ENCODE measurements at regions not wholly inside any gene's neighbourhood (a gene's known extent, or its start where the extent isn't known, plus 50 kb on each side); places are given as distances from the start of the nearest gene placed in this dataset.

DNA sequence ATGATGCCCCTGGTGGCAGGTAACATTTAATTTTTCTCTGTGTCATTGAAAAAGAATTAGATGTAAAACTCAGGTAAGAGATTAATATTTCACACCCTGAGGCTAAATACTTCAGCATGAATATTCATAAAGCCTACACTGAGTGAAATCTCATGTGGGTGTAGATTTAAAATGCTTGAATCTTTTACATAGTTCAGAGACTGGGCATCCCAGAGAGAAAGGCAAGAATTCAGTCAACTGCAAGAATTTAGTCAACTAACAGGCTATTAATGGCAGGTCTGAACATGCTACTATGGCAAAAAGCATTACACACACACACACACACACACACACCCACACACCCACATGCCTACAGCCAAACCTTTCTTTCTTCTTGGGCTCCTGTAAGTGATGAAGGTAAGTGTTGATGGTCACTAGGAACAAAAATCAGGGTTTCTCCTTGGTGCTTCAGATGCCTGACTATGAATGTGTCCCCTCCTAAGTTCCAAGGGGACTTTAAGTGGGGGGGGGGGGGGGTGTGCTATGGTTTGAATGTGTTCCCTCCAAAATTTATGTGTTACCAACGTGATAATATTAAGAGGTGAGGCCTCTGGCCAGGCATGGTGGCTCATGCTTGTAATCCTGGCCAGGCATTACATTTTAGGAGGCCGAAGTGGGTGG, 63.7 kb upstream of the PSMD7 start:
- TF ChIP-seq, protein P1, sequence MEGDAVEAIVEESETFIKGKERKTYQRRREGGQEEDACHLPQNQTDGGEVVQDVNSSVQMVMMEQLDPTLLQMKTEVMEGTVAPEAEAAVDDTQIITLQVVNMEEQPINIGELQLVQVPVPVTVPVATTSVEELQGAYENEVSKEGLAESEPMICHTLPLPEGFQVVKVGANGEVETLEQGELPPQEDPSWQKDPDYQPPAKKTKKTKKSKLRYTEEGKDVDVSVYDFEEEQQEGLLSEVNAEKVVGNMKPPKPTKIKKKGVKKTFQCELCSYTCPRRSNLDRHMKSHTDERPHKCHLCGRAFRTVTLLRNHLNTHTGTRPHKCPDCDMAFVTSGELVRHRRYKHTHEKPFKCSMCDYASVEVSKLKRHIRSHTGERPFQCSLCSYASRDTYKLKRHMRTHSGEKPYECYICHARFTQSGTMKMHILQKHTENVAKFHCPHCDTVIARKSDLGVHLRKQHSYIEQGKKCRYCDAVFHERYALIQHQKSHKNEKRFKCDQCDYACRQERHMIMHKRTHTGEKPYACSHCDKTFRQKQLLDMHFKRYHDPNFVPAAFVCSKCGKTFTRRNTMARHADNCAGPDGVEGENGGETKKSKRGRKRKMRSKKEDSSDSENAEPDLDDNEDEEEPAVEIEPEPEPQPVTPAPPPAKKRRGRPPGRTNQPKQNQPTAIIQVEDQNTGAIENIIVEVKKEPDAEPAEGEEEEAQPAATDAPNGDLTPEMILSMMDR (IDR thresholded peaks at IDR 0.05; ENCODE audit: low read depth, low read length) = no peak
- no peak overlapping the region for H3K4me3 ChIP-seq (ENCODE audit: low read depth, low read length)

DNA sequence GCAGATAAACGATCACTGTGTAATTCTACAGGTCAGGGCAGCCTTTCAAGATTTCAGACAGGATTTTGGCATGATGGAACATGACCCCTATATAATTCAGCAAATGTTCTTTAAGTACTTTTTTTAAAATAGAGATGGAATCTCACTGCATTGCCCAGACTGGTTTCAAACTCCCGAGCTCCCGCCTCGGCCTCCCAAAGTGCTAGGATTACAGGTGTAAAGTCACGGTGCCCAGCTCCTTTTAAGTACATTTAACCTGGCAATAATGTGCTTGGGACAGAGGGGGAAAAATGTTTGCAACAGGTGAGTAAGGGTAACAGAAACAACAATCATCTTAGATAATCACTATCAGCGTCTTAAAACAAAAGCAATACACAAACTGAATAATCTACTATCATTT, 66.5 kb upstream of the PSMD7 start:
- TF ChIP-seq, protein P1 (IDR thresholded peaks at IDR 0.05; ENCODE audit: low read depth, low read length) = no peak
- H3K4me3 ChIP-seq (ENCODE audit: low read depth, low read length) = no peak overlapping the region

DNA sequence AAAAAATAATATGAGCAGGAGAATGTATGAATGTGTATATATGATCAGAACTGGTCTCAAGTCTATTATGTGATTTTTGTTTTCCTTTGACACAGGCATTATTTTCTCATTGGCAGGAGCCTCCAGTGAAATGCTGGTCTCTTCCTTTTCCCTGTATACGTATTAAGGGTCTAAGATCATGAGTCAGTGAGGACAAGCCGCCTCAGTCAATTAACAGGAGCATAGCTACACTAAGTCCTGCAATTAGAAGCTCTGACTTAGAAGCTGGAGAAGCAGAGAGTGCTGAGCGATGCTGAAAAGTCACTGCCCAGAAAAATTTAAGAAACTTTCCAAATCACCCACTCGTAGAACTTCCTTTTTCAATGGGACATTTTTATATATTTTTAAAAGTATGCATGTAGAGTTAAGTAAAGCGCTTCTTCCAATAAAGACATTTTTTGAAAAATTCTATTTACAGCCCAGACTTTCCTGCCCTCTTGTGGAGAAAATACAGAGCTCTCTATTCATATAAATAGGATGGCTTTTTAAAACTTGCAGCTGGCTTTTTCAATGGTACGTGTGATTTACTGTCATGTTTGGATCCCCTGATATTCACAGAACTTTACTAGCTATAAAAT, 70.2 kb upstream of the PSMD7 start:
- no peak overlapping the region for H3K4me3 ChIP-seq (ENCODE audit: low read depth, low read length)
- TF ChIP-seq, protein P1 (IDR thresholded peaks at IDR 0.05; ENCODE audit: low read depth, low read length) = no peak

DNA sequence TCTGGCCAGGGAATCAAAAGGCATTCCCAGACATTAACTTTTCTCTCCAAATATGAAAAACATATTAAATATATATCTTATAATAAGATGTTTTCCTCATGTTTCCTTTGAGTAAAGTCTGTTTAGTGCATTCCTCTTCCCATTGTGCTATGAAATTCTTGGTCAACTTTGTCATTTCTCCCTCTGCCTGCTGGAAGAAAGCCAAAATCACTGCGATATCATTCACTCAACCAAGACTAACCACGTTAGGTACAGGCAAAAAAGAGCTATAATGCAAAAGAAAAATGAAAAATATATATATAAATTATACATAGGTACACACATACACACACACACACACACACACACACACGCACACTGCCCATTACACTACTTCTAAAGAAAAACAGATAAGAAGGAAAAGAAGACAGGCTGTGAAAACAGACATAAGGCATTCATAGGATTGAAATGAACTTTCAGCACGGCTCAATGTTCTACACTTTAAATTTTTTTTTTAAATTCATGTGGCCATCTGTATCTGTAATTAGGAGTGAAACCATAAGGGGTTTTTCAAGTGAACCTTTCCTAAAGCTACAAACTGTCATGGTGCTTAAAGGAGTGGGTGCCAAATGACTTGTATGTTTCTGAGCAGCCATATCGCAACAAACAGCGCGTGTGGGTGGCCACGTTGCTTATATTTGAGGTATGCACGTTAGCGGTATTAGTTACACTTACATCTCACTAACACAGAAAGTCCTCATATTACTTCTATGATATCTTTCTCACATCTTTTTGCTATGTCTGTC, 71.6 kb upstream of the PSMD7 start:
- no peak overlapping the region for H3K4me3 ChIP-seq (ENCODE audit: low read depth, low read length)
- TF ChIP-seq, protein P1 (IDR thresholded peaks at IDR 0.05; ENCODE audit: low read depth, low read length) = no peak

DNA sequence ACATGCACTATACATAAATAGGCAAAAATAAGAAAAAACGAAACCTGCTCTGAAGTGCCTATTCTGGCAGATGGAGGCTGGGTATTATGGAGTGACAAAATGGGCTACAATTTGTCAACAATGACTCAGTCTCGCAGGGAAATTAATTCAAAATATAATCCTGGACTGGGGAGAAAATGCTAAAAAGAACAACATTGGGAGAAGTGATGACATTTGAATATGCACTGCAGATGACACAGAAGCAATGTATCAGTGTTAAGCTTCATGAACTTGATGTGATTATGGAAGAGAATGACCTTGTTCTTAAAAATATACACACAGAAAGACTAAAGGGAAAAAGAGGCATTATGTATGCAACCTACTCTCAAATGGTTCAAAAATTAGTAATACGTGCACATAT, 74.8 kb upstream of the PSMD7 start:
- TF ChIP-seq, protein P1 (IDR thresholded peaks at IDR 0.05; ENCODE audit: low read depth, low read length) = no peak
- no peak overlapping the region for H3K4me3 ChIP-seq (ENCODE audit: low read depth, low read length)

DNA sequence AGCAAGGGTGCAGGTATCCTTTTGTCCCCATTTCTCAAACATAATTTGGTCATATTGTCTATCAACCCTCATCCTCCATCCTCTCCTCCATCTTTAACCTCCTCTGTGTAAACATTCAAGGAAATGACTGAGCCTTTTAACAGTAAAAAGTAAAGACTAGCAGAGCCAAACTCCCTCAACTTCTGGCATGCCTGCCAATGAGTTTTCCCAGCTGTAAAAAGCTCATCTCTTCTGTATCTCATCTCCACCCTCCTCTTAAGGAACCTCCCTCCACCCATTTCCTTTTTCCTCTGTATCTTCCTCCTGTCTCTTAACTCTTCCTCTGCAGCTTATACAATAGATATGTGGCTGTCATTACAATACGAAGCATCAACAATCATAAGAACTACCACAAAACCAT, 76.9 kb upstream of the PSMD7 start:
- TF ChIP-seq, protein P1 (IDR thresholded peaks at IDR 0.05; ENCODE audit: low read depth, low read length) = no peak
- no peak overlapping the region for H3K4me3 ChIP-seq (ENCODE audit: low read depth, low read length)

DNA sequence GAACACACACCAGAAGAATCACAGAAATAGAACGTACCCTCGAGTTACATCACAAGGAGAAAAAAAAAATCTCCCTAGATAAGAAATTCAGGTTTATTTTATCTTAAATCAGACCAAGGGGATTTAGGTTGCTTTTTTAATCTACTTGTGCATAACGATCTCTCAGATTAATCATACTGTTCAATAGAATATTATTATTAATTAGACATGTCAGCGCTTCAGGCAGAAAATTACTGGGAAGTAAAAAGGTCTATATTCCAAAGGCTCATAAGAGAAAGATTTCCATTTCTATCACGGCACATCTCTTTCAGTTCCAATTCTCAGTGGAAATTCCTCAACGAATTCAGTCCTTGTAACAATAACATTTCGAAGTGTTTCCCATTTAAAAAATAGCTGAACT, 77.7 kb upstream of the PSMD7 start:
- no peak overlapping the region for H3K4me3 ChIP-seq (ENCODE audit: low read depth, low read length)
- TF ChIP-seq, protein P1 (IDR thresholded peaks at IDR 0.05; ENCODE audit: low read depth, low read length) = no peak

All from WI38 (cell line).